GM23338 (cell line): ENCODE measurements at regions not wholly inside any gene's neighbourhood (a gene's known extent, or its start where the extent isn't known, plus 50 kb on each side); places are given as distances from the start of the nearest gene placed in this dataset.

Experiments
- ATAC-seq: fragments of 200-7000 bp; cut with Tn5 transposase; 3 replicates; pipeline ENCODE4 v1.9.1; 2020
- DNase-seq: peaks from one replicate; pipeline ENCODE4 v3.0.0-alpha.2; 2015; ENCODE audit warnings: low spot score
- H2AFZ ChIP-seq: fragments of 200-600 bp; sonication (generic); 2 replicates; pipeline ENCODE4 v1.8.0; 2016; ENCODE audit warnings: antibody characterized with exemption, mild to moderate bottlenecking, moderate library complexity
- H3F3A ChIP-seq: fragments of 200-600 bp; sonication (generic); replicated peaks from 2 replicates; pipeline ENCODE4 v1.8.0; 2017; ENCODE audit warnings: antibody characterized with exemption, mixed run types, low read depth
- H3K27ac ChIP-seq: fragments of 200-600 bp; sonication (generic); 2 replicates; pipeline ENCODE4 v1.6.1; 2016; ENCODE audit warnings: low read depth
- H3K27me3 ChIP-seq: fragments of 200-600 bp; sonication (generic); 2 replicates; pipeline ENCODE4 v1.8.0; 2016; ENCODE audit warnings: mild to moderate bottlenecking, mixed run types, moderate library complexity; ENCODE audit not compliant: insufficient read depth
- H3K36me3 ChIP-seq: fragments of 200-600 bp; sonication (generic); 2 replicates; pipeline ENCODE4 v1.8.0; 2016; ENCODE audit warnings: mild to moderate bottlenecking; ENCODE audit not compliant: insufficient read depth
- H3K4me1 ChIP-seq: fragments of 200-600 bp; sonication (generic); 2 replicates; pipeline ENCODE4 v1.8.0; 2016; ENCODE audit warnings: mild to moderate bottlenecking, moderate library complexity; ENCODE audit not compliant: insufficient read depth
- H3K4me2 ChIP-seq: fragments of 200-600 bp; sonication (generic); 2 replicates; pipeline ENCODE4 v1.7.1; 2017; ENCODE audit warnings: mixed run types
- H3K4me3 ChIP-seq: fragments of 200-600 bp; sonication (generic); 2 replicates; pipeline ENCODE4 v1.6.1; 2016; ENCODE audit warnings: mixed run types
- H3K79me2 ChIP-seq: fragments of 200-600 bp; sonication (generic); replicated peaks from 2 replicates; pipeline ENCODE4 v1.8.0; 2017; ENCODE audit warnings: mild to moderate bottlenecking; ENCODE audit not compliant: insufficient read depth
- H3K9me2 ChIP-seq: fragments of 200-600 bp; sonication (generic); 2 replicates; pipeline ENCODE4 v1.8.0; 2017; ENCODE audit not compliant: insufficient read depth
- H4K20me1 ChIP-seq: fragments of 200-600 bp; sonication (generic); replicated peaks from 2 replicates; pipeline ENCODE4 v1.8.0; 2017; ENCODE audit warnings: mild to moderate bottlenecking; ENCODE audit not compliant: insufficient read depth
- H3K27ac Mint-ChIP-seq: 2 replicates; pipeline ENCODE4 v1.8.0; 2020; ENCODE audit warnings: inconsistent platforms, mild to moderate bottlenecking, moderate library complexity, mixed read lengths
- H3K27me3 Mint-ChIP-seq: 3 replicates; pipeline ENCODE4 v1.8.0; 2022; ENCODE audit warnings: low read depth, mild to moderate bottlenecking, moderate library complexity, mixed read lengths, inconsistent platforms; ENCODE audit not compliant: insufficient read depth, poor library complexity
- H3K36me3 Mint-ChIP-seq: 3 replicates; pipeline ENCODE4 v1.8.0; 2021; ENCODE audit warnings: low read depth, mild to moderate bottlenecking, inconsistent platforms, moderate library complexity, mixed read lengths
- H3K4me1 Mint-ChIP-seq: 3 replicates; pipeline ENCODE4 v1.8.0; 2020; ENCODE audit warnings: mild to moderate bottlenecking, inconsistent platforms, mixed read lengths
- H3K4me3 Mint-ChIP-seq: 3 replicates; pipeline ENCODE4 v1.8.0; 2021; ENCODE audit warnings: moderate library complexity, mild to moderate bottlenecking, inconsistent platforms, mixed read lengths
- H3K9me3 Mint-ChIP-seq: 3 replicates; pipeline ENCODE4 v1.8.0; 2020; ENCODE audit warnings: moderate library complexity, mild to moderate bottlenecking, inconsistent platforms, mixed read lengths
- REST ChIP-seq: IDR thresholded peaks from one replicate; pipeline ENCODE4 v1.6.1; 2018; ENCODE audit warnings: antibody characterized with exemption; ENCODE audit not compliant: unreplicated experiment
- ZNF114 ChIP-seq: fragments of 250-450 bp; sonication (Bioruptor Pico); IDR thresholded peaks from 2 replicates; pipeline ENCODE4 v1.5.0; 2020; ENCODE audit warnings: mild to moderate bottlenecking, moderate library complexity
- ZNF331 ChIP-seq: fragments of 250-450 bp; sonication (Bioruptor Pico); IDR thresholded peaks from 2 replicates; pipeline ENCODE4 v1.5.0; 2020; ENCODE audit warnings: low read depth, mild to moderate bottlenecking, moderate library complexity
- TF ChIP-seq, protein P1 (sequence below): fragments of 250-450 bp; sonication (Bioruptor Pico); IDR thresholded peaks from 2 replicates; pipeline ENCODE4 v1.5.0; 2020; ENCODE audit warnings: mild to moderate bottlenecking, moderate library complexity
- TF ChIP-seq, protein P2 (sequence below): IDR thresholded peaks from 2 replicates; pipeline ENCODE4 v1.6.1; 2016; ENCODE audit warnings: antibody characterized with exemption

GRCh38 chr2:37447446-37447845 is 103.0 kb downstream of the QPCT start:
- Histone ChIP-seq H4K20me1 (no peaks in the 10 kb centered on the region), H3K79me2 (no peaks in the 10 kb centered on the region), H3K27me3 (no peaks in the 10 kb centered on the region), H2AFZ (no peak overlapping the region), H3K4me1 (no peaks in the 10 kb centered on the region), H3F3A (no peaks in the 10 kb centered on the region), H3K4me3 (no peak overlapping the region), H3K9me2 (no peaks in the 10 kb centered on the region; the same call in 1 of the 2 replicates), H3K27ac (no peak overlapping the region), H3K4me2 (no peak overlapping the region), H3K36me3 (no peaks in the 10 kb centered on the region)
- Mint-ChIP-seq H3K9me3 (no peaks in the 10 kb centered on the region), H3K27me3 (no peaks in the 10 kb centered on the region), H3K36me3 (no peaks in the 10 kb centered on the region), H3K27ac (no peak overlapping the region), H3K4me3 (no peak overlapping the region), H3K4me1 (no peaks in the 10 kb centered on the region)
- no peak for ATAC-seq
- no peak for DNase-seq
- TF ChIP-seq, protein P1, sequence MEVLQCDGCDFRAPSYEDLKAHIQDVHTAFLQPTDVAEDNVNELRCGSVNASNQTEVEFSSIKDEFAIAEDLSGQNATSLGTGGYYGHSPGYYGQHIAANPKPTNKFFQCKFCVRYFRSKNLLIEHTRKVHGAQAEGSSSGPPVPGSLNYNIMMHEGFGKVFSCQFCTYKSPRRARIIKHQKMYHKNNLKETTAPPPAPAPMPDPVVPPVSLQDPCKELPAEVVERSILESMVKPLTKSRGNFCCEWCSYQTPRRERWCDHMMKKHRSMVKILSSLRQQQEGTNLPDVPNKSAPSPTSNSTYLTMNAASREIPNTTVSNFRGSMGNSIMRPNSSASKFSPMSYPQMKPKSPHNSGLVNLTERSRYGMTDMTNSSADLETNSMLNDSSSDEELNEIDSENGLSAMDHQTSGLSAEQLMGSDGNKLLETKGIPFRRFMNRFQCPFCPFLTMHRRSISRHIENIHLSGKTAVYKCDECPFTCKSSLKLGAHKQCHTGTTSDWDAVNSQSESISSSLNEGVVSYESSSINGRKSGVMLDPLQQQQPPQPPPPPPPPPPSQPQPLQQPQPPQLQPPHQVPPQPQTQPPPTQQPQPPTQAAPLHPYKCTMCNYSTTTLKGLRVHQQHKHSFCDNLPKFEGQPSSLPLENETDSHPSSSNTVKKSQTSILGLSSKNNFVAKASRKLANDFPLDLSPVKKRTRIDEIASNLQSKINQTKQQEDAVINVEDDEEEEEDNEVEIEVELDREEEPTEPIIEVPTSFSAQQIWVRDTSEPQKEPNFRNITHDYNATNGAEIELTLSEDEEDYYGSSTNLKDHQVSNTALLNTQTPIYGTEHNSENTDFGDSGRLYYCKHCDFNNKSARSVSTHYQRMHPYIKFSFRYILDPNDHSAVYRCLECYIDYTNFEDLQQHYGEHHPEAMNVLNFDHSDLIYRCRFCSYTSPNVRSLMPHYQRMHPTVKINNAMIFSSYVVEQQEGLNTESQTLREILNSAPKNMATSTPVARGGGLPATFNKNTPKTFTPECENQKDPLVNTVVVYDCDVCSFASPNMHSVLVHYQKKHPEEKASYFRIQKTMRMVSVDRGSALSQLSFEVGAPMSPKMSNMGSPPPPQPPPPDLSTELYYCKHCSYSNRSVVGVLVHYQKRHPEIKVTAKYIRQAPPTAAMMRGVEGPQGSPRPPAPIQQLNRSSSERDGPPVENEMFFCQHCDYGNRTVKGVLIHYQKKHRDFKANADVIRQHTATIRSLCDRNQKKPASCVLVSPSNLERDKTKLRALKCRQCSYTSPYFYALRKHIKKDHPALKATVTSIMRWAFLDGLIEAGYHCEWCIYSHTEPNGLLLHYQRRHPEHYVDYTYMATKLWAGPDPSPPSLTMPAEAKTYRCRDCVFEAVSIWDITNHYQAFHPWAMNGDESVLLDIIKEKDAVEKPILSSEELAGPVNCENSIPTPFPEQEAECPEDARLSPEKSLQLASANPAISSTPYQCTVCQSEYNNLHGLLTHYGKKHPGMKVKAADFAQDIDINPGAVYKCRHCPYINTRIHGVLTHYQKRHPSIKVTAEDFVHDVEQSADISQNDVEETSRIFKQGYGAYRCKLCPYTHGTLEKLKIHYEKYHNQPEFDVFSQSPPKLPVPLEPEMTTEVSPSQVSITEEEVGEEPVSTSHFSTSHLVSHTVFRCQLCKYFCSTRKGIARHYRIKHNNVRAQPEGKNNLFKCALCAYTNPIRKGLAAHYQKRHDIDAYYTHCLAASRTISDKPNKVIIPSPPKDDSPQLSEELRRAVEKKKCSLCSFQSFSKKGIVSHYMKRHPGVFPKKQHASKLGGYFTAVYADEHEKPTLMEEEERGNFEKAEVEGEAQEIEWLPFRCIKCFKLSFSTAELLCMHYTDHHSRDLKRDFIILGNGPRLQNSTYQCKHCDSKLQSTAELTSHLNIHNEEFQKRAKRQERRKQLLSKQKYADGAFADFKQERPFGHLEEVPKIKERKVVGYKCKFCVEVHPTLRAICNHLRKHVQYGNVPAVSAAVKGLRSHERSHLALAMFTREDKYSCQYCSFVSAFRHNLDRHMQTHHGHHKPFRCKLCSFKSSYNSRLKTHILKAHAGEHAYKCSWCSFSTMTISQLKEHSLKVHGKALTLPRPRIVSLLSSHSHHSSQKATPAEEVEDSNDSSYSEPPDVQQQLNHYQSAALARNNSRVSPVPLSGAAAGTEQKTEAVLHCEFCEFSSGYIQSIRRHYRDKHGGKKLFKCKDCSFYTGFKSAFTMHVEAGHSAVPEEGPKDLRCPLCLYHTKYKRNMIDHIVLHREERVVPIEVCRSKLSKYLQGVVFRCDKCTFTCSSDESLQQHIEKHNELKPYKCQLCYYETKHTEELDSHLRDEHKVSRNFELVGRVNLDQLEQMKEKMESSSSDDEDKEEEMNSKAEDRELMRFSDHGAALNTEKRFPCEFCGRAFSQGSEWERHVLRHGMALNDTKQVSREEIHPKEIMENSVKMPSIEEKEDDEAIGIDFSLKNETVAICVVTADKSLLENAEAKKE (CRISPR knock-in tag), result no peak
- no peak for TF ChIP-seq ZNF114 (CRISPR knock-in tag)

DNA sequence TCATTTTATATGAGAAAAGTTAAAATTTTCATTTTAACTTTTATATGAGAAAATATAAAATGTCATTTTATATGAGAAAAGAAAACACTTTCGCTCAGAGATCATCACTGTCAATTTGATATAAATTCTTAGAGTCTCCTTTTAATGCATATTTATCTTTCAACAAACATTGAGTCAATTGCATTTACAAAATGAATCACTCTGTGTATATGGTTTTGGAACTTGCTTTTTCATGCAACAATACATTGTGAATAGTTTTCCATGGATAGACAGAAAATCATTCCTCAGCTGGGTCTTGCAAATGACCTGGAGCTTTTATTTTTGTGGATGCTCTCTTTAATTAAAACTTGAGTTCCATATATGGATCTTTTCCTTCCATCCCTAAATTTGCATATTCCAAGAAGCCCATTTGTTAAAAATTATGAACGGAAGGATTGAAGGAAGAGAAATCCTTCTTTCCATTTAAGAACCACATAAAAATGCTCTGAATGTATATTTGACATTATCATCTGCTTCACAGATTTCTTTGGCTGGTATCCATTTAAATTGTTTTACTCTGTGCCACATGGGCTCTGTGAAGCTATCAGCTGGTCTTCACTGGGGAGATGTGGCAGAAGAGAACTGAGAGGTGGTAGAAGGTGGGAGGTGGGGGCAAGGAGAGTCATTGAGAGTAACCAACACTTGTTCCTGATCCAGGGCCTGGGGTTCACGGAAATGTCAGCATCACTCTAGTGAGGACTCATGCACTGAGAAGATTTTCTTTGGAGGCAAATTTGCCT is 104.1 kb downstream of the QPCT start:
- Histone ChIP-seq H4K20me1 (no peaks in the 10 kb centered on the region), H3K4me1 (no peaks in the 10 kb centered on the region), H3K27ac (no peak overlapping the region), H3K36me3 (no peaks in the 10 kb centered on the region), H3K9me2 (no peaks in the 10 kb centered on the region; the same call in 1 of the 2 replicates), H3K79me2 (no peaks in the 10 kb centered on the region), H3K4me3 (no peak overlapping the region), H3K4me2 (no peak overlapping the region), H3F3A (no peaks in the 10 kb centered on the region), H3K27me3 (no peaks in the 10 kb centered on the region), H2AFZ (no peak overlapping the region)
- ATAC-seq (no peak), DNase-seq (no peak)
- Mint-ChIP-seq H3K9me3 (no peaks in the 10 kb centered on the region), H3K27me3 (no peaks in the 10 kb centered on the region), H3K4me1 (no peaks in the 10 kb centered on the region), H3K4me3 (no peak overlapping the region), H3K36me3 (no peaks in the 10 kb centered on the region), H3K27ac (no peak overlapping the region)
- TF ChIP-seq REST (no peak), ZNF331 (CRISPR knock-in tag) (no peak)
- TF ChIP-seq, protein P2, sequence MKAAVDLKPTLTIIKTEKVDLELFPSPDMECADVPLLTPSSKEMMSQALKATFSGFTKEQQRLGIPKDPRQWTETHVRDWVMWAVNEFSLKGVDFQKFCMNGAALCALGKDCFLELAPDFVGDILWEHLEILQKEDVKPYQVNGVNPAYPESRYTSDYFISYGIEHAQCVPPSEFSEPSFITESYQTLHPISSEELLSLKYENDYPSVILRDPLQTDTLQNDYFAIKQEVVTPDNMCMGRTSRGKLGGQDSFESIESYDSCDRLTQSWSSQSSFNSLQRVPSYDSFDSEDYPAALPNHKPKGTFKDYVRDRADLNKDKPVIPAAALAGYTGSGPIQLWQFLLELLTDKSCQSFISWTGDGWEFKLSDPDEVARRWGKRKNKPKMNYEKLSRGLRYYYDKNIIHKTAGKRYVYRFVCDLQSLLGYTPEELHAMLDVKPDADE, result no peak
